ENCODE measurements at regions not wholly inside any gene's neighbourhood (a gene's known extent, or its start where the extent isn't known, plus 50 kb on each side); places are given as distances from the start of the nearest gene placed in this dataset.

DNA sequence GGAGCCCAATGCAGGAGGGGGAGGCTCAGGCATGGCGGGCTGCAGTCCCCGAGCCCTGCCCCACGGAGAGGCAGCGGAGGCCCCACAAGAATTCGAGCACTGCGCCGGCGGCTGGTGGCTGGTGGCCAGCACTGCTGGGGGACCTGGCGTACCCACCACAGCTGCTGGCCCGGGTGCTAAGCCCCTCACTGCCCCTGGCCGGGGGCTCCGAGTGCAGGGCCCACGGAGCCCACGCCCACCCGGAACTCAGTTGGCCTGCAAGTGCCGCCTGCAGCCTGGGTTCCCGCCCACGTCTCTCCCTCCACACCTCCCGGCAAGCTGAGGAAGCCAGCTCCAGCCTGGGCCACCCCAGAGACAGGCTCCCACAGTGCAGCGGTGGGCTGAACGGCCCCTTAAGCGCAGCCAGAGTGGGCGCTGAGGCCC lies 780.3 kb downstream of the DTWD2 start:
- no peak overlapping the region for H3K27ac ChIP-seq (ENCODE audit: low read depth, low read length)
- no peak overlapping the region for H3K4me3 ChIP-seq (ENCODE audit: low read length)
- H3K4me2 ChIP-seq (ENCODE audit: low read length): no peak overlapping the region
- no peaks in the 10 kb centered on the region for H3K9me2 ChIP-seq (replicated peaks; ENCODE audit: control insufficient read depth, low read length)
- no peaks in the 10 kb centered on the region for H3F3A ChIP-seq (ENCODE audit: control insufficient read depth, insufficient read depth)
- no peaks in the 10 kb centered on the region for H3K27me3 ChIP-seq (ENCODE audit: control insufficient read depth, low read length)
- H3K36me3 ChIP-seq (ENCODE audit: control insufficient read depth, low read length): no peaks in the 10 kb centered on the region
- TF ChIP-seq, protein P1, sequence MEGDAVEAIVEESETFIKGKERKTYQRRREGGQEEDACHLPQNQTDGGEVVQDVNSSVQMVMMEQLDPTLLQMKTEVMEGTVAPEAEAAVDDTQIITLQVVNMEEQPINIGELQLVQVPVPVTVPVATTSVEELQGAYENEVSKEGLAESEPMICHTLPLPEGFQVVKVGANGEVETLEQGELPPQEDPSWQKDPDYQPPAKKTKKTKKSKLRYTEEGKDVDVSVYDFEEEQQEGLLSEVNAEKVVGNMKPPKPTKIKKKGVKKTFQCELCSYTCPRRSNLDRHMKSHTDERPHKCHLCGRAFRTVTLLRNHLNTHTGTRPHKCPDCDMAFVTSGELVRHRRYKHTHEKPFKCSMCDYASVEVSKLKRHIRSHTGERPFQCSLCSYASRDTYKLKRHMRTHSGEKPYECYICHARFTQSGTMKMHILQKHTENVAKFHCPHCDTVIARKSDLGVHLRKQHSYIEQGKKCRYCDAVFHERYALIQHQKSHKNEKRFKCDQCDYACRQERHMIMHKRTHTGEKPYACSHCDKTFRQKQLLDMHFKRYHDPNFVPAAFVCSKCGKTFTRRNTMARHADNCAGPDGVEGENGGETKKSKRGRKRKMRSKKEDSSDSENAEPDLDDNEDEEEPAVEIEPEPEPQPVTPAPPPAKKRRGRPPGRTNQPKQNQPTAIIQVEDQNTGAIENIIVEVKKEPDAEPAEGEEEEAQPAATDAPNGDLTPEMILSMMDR (IDR thresholded peaks at IDR 0.05; ENCODE audit: low read depth, low read length, poor library complexity, severe bottlenecking): no peak
- no peak for TF ChIP-seq EZH2phosphoT487 (IDR thresholded peaks at IDR 0.05; ENCODE audit: borderline replicate concordance, low read length)
- peaks cover 11% of the 10 kb centered on the region; the same call in 1 of the 2 replicates for H3K9me3 ChIP-seq (ENCODE audit: control insufficient read depth, insufficient read depth, low read length)
- H3K79me2 ChIP-seq (ENCODE audit: control insufficient read depth, low read length): no peaks in the 10 kb centered on the region
- no peaks in the 10 kb centered on the region for H4K20me1 ChIP-seq (ENCODE audit: control insufficient read depth, insufficient read depth, low read depth, low read length)
- no peaks in the 10 kb centered on the region for H3K4me1 ChIP-seq (ENCODE audit: control insufficient read depth, low read length)

DNA sequence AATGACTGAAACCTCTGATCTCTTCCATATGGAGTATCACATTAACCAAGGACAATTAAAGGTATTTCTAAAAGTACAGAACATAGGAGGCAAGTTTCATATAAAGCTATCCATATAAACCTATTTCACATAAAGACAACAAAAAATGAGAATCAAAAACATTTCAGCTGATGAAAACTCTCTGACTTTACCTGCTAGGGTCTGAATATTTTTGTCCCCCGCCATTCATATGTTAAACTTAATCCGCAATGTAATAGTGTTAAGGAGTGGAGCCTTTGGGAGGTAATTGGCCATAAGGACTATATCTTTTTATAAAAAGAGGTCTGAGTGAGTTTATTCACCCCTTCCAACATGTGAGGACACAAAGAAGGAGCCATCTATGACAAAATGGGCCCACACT lies 788.5 kb downstream of the DTWD2 start:
- no peak overlapping the region for H3K27ac ChIP-seq (ENCODE audit: low read depth, low read length)
- no peaks in the 10 kb centered on the region for H3F3A ChIP-seq (ENCODE audit: control insufficient read depth, insufficient read depth)
- H3K4me1 ChIP-seq (ENCODE audit: control insufficient read depth, low read length): no peaks in the 10 kb centered on the region
- TF ChIP-seq EZH2phosphoT487 (IDR thresholded peaks at IDR 0.05; ENCODE audit: borderline replicate concordance, low read length): no peak
- TF ChIP-seq, protein P1 (IDR thresholded peaks at IDR 0.05; ENCODE audit: low read depth, low read length, poor library complexity, severe bottlenecking): no peak
- H3K9me3 ChIP-seq (ENCODE audit: control insufficient read depth, insufficient read depth, low read length): no peaks in the 10 kb centered on the region
- H4K20me1 ChIP-seq (ENCODE audit: control insufficient read depth, insufficient read depth, low read depth, low read length): no peaks in the 10 kb centered on the region
- H3K4me3 ChIP-seq (ENCODE audit: low read length): no peak overlapping the region
- no peaks in the 10 kb centered on the region for H3K27me3 ChIP-seq (ENCODE audit: control insufficient read depth, low read length)
- no peaks in the 10 kb centered on the region for H3K9me2 ChIP-seq (replicated peaks; ENCODE audit: control insufficient read depth, low read length)
- H3K36me3 ChIP-seq (ENCODE audit: control insufficient read depth, low read length): no peaks in the 10 kb centered on the region
- no peaks in the 10 kb centered on the region for H3K79me2 ChIP-seq (ENCODE audit: control insufficient read depth, low read length)
- H3K4me2 ChIP-seq (ENCODE audit: low read length): no peak overlapping the region

DNA sequence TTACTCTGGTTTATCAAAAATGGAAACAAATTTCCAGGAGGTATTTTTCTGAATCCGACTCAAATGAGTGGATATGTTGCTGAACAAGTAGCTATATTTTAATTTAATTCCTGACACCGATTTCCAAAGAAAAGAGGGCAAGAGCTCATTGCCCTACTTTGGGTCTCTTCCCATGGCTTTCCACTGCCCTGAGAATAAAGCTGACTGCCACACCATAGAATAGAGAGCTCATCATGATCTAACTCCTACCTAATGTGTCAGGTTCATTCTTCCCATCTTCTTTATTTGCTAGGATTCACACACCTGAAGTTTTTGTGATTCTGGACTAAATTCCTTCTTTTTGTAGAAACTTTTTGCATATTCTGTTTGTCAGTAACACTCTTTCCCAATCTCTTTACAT lies 792.1 kb downstream of the DTWD2 start:
- H3K9me2 ChIP-seq (replicated peaks; ENCODE audit: control insufficient read depth, low read length): 0 out of 2 replicates have a peak, but pooled peaks cover 2% of the 10 kb centered on the region
- TF ChIP-seq, protein P1 (IDR thresholded peaks at IDR 0.05; ENCODE audit: low read depth, low read length, poor library complexity, severe bottlenecking): no peak
- H3K27ac ChIP-seq (ENCODE audit: low read depth, low read length): no peak overlapping the region
- no peak overlapping the region for H3K4me3 ChIP-seq (ENCODE audit: low read length)
- H3K27me3 ChIP-seq (ENCODE audit: control insufficient read depth, low read length): no peaks in the 10 kb centered on the region
- no peaks in the 10 kb centered on the region for H4K20me1 ChIP-seq (ENCODE audit: control insufficient read depth, insufficient read depth, low read depth, low read length)
- H3K9me3 ChIP-seq (ENCODE audit: control insufficient read depth, insufficient read depth, low read length): no peaks in the 10 kb centered on the region
- no peaks in the 10 kb centered on the region for H3K79me2 ChIP-seq (ENCODE audit: control insufficient read depth, low read length)
- no peak overlapping the region for H3K4me2 ChIP-seq (ENCODE audit: low read length)
- H3K36me3 ChIP-seq (ENCODE audit: control insufficient read depth, low read length): no peaks in the 10 kb centered on the region
- no peaks in the 10 kb centered on the region for H3F3A ChIP-seq (ENCODE audit: control insufficient read depth, insufficient read depth)
- no peaks in the 10 kb centered on the region for H3K4me1 ChIP-seq (ENCODE audit: control insufficient read depth, low read length)

DNA sequence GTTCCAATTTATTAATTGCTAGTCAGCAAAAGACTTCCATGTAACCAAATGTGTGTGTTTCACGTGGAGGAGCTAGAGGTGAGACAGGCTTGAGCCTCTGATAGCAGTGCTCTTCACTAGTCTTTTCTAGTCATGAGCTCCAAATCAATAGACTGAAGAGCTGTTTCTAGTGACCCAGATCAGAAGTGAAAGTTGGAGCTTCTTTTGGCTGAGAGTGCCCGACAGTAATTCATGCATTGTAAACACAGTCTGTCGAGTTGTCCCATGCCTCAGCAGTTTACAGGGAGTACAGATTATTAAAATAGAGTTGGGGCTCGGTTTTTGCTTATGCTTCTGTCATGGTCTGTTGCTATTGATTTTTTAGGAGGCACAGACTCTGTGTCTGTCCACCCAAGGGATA lies 793.1 kb downstream of the DTWD2 start:
- Histone ChIP-seq H3K36me3 (ENCODE audit: control insufficient read depth, low read length) (no peaks in the 10 kb centered on the region), H3K4me2 (ENCODE audit: low read length) (no peak overlapping the region), H3F3A (ENCODE audit: control insufficient read depth, insufficient read depth) (no peaks in the 10 kb centered on the region), H3K9me2 (replicated peaks; ENCODE audit: control insufficient read depth, low read length) (0 out of 2 replicates have a peak, but pooled peaks cover 2% of the 10 kb centered on the region), H3K4me3 (ENCODE audit: low read length) (no peak overlapping the region), H3K79me2 (ENCODE audit: control insufficient read depth, low read length) (no peaks in the 10 kb centered on the region), H3K4me1 (ENCODE audit: control insufficient read depth, low read length) (no peaks in the 10 kb centered on the region), H3K27ac (ENCODE audit: low read depth, low read length) (no peak overlapping the region), H4K20me1 (ENCODE audit: control insufficient read depth, insufficient read depth, low read depth, low read length) (no peaks in the 10 kb centered on the region), H3K27me3 (ENCODE audit: control insufficient read depth, low read length) (no peaks in the 10 kb centered on the region), H3K9me3 (ENCODE audit: control insufficient read depth, insufficient read depth, low read length) (no peaks in the 10 kb centered on the region)
- TF ChIP-seq, protein P1 (IDR thresholded peaks at IDR 0.05; ENCODE audit: low read depth, low read length, poor library complexity, severe bottlenecking): no peak
- TF ChIP-seq EZH2phosphoT487 (IDR thresholded peaks at IDR 0.05; ENCODE audit: borderline replicate concordance, low read length): no peak
